ENCODE measurements at regions not wholly inside any gene's neighbourhood (a gene's known extent, or its start where the extent isn't known, plus 50 kb on each side); places are given as distances from the start of the nearest gene placed in this dataset.

GRCh38 chr4:175996206-175996605, 69.4 kb upstream of the WDR17 start:
- no peak overlapping the region for H2AFZ ChIP-seq (ENCODE audit: low read depth, low read length, severe bottlenecking)
- no peaks in the 10 kb centered on the region for H3K9me3 ChIP-seq (ENCODE audit: insufficient read depth, low read length)
- H3K9ac ChIP-seq (ENCODE audit: low read length) = no peak overlapping the region
- no peaks in the 10 kb centered on the region for H3K27me3 ChIP-seq (ENCODE audit: low read length)
- H4K20me1 ChIP-seq (ENCODE audit: low read depth, low read length) = no peaks in the 10 kb centered on the region
- H3K4me3 ChIP-seq (ENCODE audit: insufficient read depth, low read length, poor library complexity, severe bottlenecking) = no peak overlapping the region
- no peaks in the 10 kb centered on the region for H3K79me2 ChIP-seq (ENCODE audit: insufficient read depth, low read length)
- no peaks in the 10 kb centered on the region for H3F3A ChIP-seq (ENCODE audit: insufficient read depth)
- no peaks in the 10 kb centered on the region for H3K36me3 ChIP-seq (ENCODE audit: low read length)
- no peak overlapping the region for H3K4me2 ChIP-seq (ENCODE audit: low read depth, low read length, poor library complexity, severe bottlenecking)
- H3K9me2 ChIP-seq (replicated peaks; ENCODE audit: insufficient read depth, low read length) = no peaks in the 10 kb centered on the region
- TF ChIP-seq EZH2phosphoT487 (conservative IDR thresholded peaks at IDR 0.05; ENCODE audit: low read length) = no peak
- no peak for TF ChIP-seq CTCF (IDR thresholded peaks at IDR 0.05; ENCODE audit: insufficient read depth, low read length, poor library complexity, severe bottlenecking)
- H3K27ac ChIP-seq (ENCODE audit: low read depth, low read length) = no peak overlapping the region

GRCh38 chr4:175997291-175997690, 68.3 kb upstream of the WDR17 start:
- Histone ChIP-seq H3K9ac (ENCODE audit: low read length) (no peak overlapping the region), H4K20me1 (ENCODE audit: low read depth, low read length) (no peaks in the 10 kb centered on the region), H3K9me3 (ENCODE audit: insufficient read depth, low read length) (no peaks in the 10 kb centered on the region), H3F3A (ENCODE audit: insufficient read depth) (no peaks in the 10 kb centered on the region), H3K79me2 (ENCODE audit: insufficient read depth, low read length) (no peaks in the 10 kb centered on the region), H3K36me3 (ENCODE audit: low read length) (no peaks in the 10 kb centered on the region), H3K27ac (ENCODE audit: low read depth, low read length) (no peak overlapping the region), H2AFZ (ENCODE audit: low read depth, low read length, severe bottlenecking) (no peak overlapping the region), H3K4me3 (ENCODE audit: insufficient read depth, low read length, poor library complexity, severe bottlenecking) (no peak overlapping the region), H3K4me2 (ENCODE audit: low read depth, low read length, poor library complexity, severe bottlenecking) (no peak overlapping the region), H3K9me2 (replicated peaks; ENCODE audit: insufficient read depth, low read length) (no peaks in the 10 kb centered on the region), H3K27me3 (ENCODE audit: low read length) (no peaks in the 10 kb centered on the region)
- TF ChIP-seq EZH2phosphoT487 (conservative IDR thresholded peaks at IDR 0.05; ENCODE audit: low read length) = no peak
- no peak for TF ChIP-seq CTCF (IDR thresholded peaks at IDR 0.05; ENCODE audit: insufficient read depth, low read length, poor library complexity, severe bottlenecking)

DNA sequence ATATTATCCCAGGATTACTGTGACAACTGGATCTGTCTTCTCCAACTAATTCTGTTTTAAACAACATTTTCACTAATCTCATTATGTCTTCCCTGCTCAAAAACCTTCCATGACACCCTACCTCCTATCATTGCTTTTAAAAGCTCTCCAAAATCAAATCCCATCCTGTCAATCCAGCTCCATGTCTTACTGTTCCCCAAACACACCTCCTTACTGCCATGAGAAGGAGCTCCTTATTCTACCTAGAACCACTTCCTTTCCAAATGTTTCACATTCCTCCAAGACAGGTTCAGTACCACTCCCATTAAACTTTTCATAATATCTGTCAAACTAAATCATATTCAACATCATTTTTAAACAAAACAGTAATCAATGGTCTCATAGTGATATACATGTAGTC, 66.9 kb upstream of the WDR17 start:
- TF ChIP-seq EZH2phosphoT487 (conservative IDR thresholded peaks at IDR 0.05; ENCODE audit: low read length) (no peak), CTCF (IDR thresholded peaks at IDR 0.05; ENCODE audit: insufficient read depth, low read length, poor library complexity, severe bottlenecking) (no peak)
- H3K4me2 ChIP-seq (ENCODE audit: low read depth, low read length, poor library complexity, severe bottlenecking) = no peak overlapping the region
- no peak overlapping the region for H3K4me3 ChIP-seq (ENCODE audit: insufficient read depth, low read length, poor library complexity, severe bottlenecking)

More for the DNA sequence above, 66.9 kb upstream of the WDR17 start:
- Histone ChIP-seq H3K9me2 (replicated peaks; ENCODE audit: insufficient read depth, low read length) (no peaks in the 10 kb centered on the region), H3F3A (ENCODE audit: insufficient read depth) (no peaks in the 10 kb centered on the region), H3K36me3 (ENCODE audit: low read length) (no peaks in the 10 kb centered on the region), H3K79me2 (ENCODE audit: insufficient read depth, low read length) (no peaks in the 10 kb centered on the region), H4K20me1 (ENCODE audit: low read depth, low read length) (no peaks in the 10 kb centered on the region), H3K9ac (ENCODE audit: low read length) (no peak overlapping the region), H2AFZ (ENCODE audit: low read depth, low read length, severe bottlenecking) (no peak overlapping the region), H3K27ac (ENCODE audit: low read depth, low read length) (no peak overlapping the region), H3K9me3 (ENCODE audit: insufficient read depth, low read length) (no peaks in the 10 kb centered on the region), H3K27me3 (ENCODE audit: low read length) (no peaks in the 10 kb centered on the region)
